ENCODE measurements at regions not wholly inside any gene's neighbourhood (a gene's known extent, or its start where the extent isn't known, plus 50 kb on each side); places are given as distances from the start of the nearest gene placed in this dataset.

DNA sequence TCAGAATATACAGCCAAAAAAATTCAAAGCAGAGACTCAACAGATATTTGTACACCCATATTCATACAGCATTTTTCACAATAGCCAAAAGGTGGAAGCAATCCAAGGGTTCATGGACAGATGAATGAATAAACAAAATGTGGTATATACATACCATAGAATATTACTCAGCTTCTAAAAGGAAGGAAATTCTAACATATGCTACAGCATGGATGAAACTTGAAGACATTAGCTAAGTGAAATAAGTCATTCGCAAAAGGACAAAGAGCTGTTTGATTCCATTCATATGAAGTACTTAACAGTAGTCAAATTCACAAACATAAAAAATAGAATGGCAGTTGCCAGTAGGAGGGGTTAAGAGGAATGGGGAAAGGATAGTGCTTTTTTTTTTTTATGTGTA, 91.8 kb upstream of the ARID2 start (continued):
- TF ChIP-seq, protein P1, sequence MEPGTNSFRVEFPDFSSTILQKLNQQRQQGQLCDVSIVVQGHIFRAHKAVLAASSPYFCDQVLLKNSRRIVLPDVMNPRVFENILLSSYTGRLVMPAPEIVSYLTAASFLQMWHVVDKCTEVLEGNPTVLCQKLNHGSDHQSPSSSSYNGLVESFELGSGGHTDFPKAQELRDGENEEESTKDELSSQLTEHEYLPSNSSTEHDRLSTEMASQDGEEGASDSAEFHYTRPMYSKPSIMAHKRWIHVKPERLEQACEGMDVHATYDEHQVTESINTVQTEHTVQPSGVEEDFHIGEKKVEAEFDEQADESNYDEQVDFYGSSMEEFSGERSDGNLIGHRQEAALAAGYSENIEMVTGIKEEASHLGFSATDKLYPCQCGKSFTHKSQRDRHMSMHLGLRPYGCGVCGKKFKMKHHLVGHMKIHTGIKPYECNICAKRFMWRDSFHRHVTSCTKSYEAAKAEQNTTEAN (CRISPR knock-in tag; IDR thresholded peaks at IDR 0.05), result no peak
- TF ChIP-seq PHB (CRISPR knock-in tag; IDR thresholded peaks at IDR 0.05) (no peak), BRF1 (IDR thresholded peaks at IDR 0.05; ENCODE audit: borderline replicate concordance, extremely low read depth, insufficient read length) (no peak), POLR2H (tag; IDR thresholded peaks at IDR 0.05; ENCODE audit: low read depth) (no peak), KAT7 (CRISPR knock-in tag; IDR thresholded peaks at IDR 0.05; ENCODE audit: borderline replicate concordance) (no peak), NCOR1 (IDR thresholded peaks at IDR 0.05) (no peak), ZFX (CRISPR knock-in tag; IDR thresholded peaks at IDR 0.05) (no peak), TFAM (CRISPR knock-in tag; conservative IDR thresholded peaks at IDR 0.05) (no peak), TOE1 (IDR thresholded peaks at IDR 0.05; ENCODE audit: borderline replicate concordance) (no peak), TOE1 (CRISPR knock-in tag; IDR thresholded peaks at IDR 0.05; ENCODE audit: borderline replicate concordance, low read depth) (no peak), ZNF347 (CRISPR knock-in tag; IDR thresholded peaks at IDR 0.05; ENCODE audit: low read depth) (no peak), POLR3G (IDR thresholded peaks at IDR 0.05; ENCODE audit: extremely low read depth, insufficient read length, insufficient replicate concordance) (no peak)
- TF ChIP-seq, protein P2, sequence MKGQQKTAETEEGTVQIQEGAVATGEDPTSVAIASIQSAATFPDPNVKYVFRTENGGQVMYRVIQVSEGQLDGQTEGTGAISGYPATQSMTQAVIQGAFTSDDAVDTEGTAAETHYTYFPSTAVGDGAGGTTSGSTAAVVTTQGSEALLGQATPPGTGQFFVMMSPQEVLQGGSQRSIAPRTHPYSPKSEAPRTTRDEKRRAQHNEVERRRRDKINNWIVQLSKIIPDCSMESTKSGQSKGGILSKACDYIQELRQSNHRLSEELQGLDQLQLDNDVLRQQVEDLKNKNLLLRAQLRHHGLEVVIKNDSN (CRISPR knock-in tag; IDR thresholded peaks at IDR 0.05), result no peak
- TF ChIP-seq, protein P3, sequence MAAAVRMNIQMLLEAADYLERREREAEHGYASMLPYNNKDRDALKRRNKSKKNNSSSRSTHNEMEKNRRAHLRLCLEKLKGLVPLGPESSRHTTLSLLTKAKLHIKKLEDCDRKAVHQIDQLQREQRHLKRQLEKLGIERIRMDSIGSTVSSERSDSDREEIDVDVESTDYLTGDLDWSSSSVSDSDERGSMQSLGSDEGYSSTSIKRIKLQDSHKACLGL (CRISPR knock-in tag; IDR thresholded peaks at IDR 0.05; ENCODE audit: borderline replicate concordance, poor library complexity, severe bottlenecking), result no peak

All from K562 (cell line).